ENCODE measurements at regions not wholly inside any gene's neighbourhood (a gene's known extent, or its start where the extent isn't known, plus 50 kb on each side); places are given as distances from the start of the nearest gene placed in this dataset.

DNA sequence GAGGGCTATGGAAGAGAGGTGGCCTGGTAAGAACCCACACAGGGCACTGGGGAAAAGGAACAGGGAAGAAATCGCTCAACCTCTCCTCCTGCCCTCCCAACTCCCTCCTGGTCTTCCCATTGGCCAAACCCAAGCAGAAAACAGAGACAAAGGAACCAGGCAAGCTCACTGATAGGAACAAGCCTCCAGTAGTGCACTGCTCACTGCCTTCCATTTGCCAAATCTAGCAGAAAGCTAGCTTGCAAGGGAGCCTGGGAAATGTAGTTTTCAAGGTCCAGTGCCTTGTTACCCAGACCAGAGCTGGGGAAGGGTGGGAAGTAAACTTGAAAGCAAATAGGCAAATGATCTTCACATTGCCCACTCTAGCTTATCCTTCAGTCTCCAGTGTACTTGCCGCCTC, 556.1 kb upstream of the AUTS2 start:
- DNase-seq (no peak), ATAC-seq (no peak)
- no peaks in the 10 kb centered on the region for H3K27me3 ChIP-seq
- peaks cover 0 to 5% (median 0%) of the 10 kb centered on the region in 4 donors for H3K9me3 ChIP-seq
- TF ChIP-seq, protein P1, sequence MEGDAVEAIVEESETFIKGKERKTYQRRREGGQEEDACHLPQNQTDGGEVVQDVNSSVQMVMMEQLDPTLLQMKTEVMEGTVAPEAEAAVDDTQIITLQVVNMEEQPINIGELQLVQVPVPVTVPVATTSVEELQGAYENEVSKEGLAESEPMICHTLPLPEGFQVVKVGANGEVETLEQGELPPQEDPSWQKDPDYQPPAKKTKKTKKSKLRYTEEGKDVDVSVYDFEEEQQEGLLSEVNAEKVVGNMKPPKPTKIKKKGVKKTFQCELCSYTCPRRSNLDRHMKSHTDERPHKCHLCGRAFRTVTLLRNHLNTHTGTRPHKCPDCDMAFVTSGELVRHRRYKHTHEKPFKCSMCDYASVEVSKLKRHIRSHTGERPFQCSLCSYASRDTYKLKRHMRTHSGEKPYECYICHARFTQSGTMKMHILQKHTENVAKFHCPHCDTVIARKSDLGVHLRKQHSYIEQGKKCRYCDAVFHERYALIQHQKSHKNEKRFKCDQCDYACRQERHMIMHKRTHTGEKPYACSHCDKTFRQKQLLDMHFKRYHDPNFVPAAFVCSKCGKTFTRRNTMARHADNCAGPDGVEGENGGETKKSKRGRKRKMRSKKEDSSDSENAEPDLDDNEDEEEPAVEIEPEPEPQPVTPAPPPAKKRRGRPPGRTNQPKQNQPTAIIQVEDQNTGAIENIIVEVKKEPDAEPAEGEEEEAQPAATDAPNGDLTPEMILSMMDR (IDR thresholded peaks at IDR 0.05), result no peak
- TF ChIP-seq POLR2A (IDR thresholded peaks at IDR 0.05), result no peak
- 71% methylated on average over 2 of the region's 2 CpGs for WGBS (ENCODE audit: insufficient coverage, low coverage, low lambda C conversion rate, missing lambda C conversion rate)
- H3K4me1 ChIP-seq, result no peaks in the 10 kb centered on the region
- H3K4me3 ChIP-seq, result no peak overlapping the region
- intact Hi-C loops (cut with DNase I), result no loop called here
- no peaks in the 10 kb centered on the region for H3K36me3 ChIP-seq
- no peak overlapping the region for H3K27ac ChIP-seq

GRCh38 chr7:69047151-69047754, 551.0 kb upstream of the AUTS2 start:
- WGBS (ENCODE audit: insufficient coverage, low coverage, low lambda C conversion rate, missing lambda C conversion rate), result 33% methylated on average over 4 of the region's 6 CpGs
- Histone ChIP-seq H3K27me3 (no peaks in the 10 kb centered on the region), H3K4me3 (no peak overlapping the region), H3K27ac (no peak overlapping the region), H3K36me3 (no peaks in the 10 kb centered on the region), H3K9me3 (peaks cover 0 to 5% (median 0%) of the 10 kb centered on the region in 4 donors), H3K4me1 (no peaks in the 10 kb centered on the region)
- TF ChIP-seq, protein P1 (IDR thresholded peaks at IDR 0.05), result no peak
- no peak for TF ChIP-seq POLR2A (IDR thresholded peaks at IDR 0.05)
- ATAC-seq (no peak), DNase-seq (no peak)
- intact Hi-C loops (cut with DNase I), result no loop called here

DNA sequence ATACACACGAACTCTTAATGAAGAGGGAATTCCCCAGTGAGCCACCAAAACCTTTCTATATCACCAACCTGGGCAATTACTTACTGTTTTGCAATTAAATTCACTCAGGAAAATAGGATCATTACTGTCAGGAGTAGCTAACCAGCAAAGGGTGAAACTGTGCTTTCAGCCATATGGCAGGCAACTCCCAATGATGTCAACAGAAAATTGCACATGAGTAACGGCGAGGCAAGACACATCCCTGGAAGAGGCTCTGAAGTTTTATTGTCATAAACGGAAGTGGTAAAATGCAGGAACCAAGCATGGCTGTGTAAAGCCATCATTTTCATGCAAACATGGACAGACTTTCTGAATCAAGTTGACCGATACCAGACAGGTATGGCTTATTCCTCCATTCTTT, 548.9 kb upstream of the AUTS2 start:
- H3K27ac ChIP-seq, result no peak overlapping the region
- no peak for DNase-seq
- no peaks in the 10 kb centered on the region for H3K36me3 ChIP-seq
- no peaks in the 10 kb centered on the region for H3K9me3 ChIP-seq
- intact Hi-C loops (cut with DNase I), result no loop called here
- H3K4me3 ChIP-seq, result no peak overlapping the region
- no peak for ATAC-seq
- H3K4me1 ChIP-seq, result no peaks in the 10 kb centered on the region
- 45% methylated on average over 5 of the region's 5 CpGs for WGBS (ENCODE audit: insufficient coverage, low coverage, low lambda C conversion rate, missing lambda C conversion rate)
- TF ChIP-seq, protein P1 (IDR thresholded peaks at IDR 0.05), result no peak
- TF ChIP-seq POLR2A (IDR thresholded peaks at IDR 0.05), result no peak
- no peaks in the 10 kb centered on the region for H3K27me3 ChIP-seq

GRCh38 chr7:69052447-69052846, 545.8 kb upstream of the AUTS2 start:
- H3K27ac ChIP-seq, result no peak overlapping the region
- no peaks in the 10 kb centered on the region for H3K27me3 ChIP-seq
- TF ChIP-seq, protein P1 (IDR thresholded peaks at IDR 0.05), result no peak
- TF ChIP-seq POLR2A (IDR thresholded peaks at IDR 0.05), result no peak
- H3K4me1 ChIP-seq, result no peaks in the 10 kb centered on the region
- ATAC-seq (no peak), DNase-seq (no peak)
- intact Hi-C loops (cut with DNase I), result no loop called here
- no peak overlapping the region for H3K4me3 ChIP-seq
- no peaks in the 10 kb centered on the region for H3K9me3 ChIP-seq
- no peaks in the 10 kb centered on the region for H3K36me3 ChIP-seq
- WGBS (ENCODE audit: insufficient coverage, low coverage, low lambda C conversion rate, missing lambda C conversion rate), result 60% methylated on average over 1 of the region's 4 CpGs

GRCh38 chr7:69060516-69060915, 537.8 kb upstream of the AUTS2 start:
- intact Hi-C loops (cut with DNase I), result no loop called here
- ATAC-seq (no peak), DNase-seq (no peak)
- Histone ChIP-seq H3K4me3 (no peak overlapping the region), H3K27ac (no peak overlapping the region), H3K4me1 (no peaks in the 10 kb centered on the region), H3K27me3 (no peaks in the 10 kb centered on the region), H3K36me3 (no peaks in the 10 kb centered on the region), H3K9me3 (no peaks in the 10 kb centered on the region)
- TF ChIP-seq, protein P1 (IDR thresholded peaks at IDR 0.05), result no peak
- TF ChIP-seq POLR2A (IDR thresholded peaks at IDR 0.05), result no peak
- 23% methylated on average over 3 of the region's 3 CpGs for WGBS (ENCODE audit: insufficient coverage, low coverage, low lambda C conversion rate, missing lambda C conversion rate)
